ENCODE measurements at regions not wholly inside any gene's neighbourhood (a gene's known extent, or its start where the extent isn't known, plus 50 kb on each side); places are given as distances from the start of the nearest gene placed in this dataset.

- DNase-seq: peak in 1 of 2 donors; percentile 2
Observed at GRCh38 chr5:153147891-153148623, 342.4 kb upstream of the GRIA1 start.

GRCh38 chr5:153148624-153148976 is 341.9 kb upstream of the GRIA1 start:
- DNase-seq: no peak

GRCh38 chr5:153151558-153151957 is 338.9 kb upstream of the GRIA1 start:
- DNase-seq: no peak

- DNase-seq: no peak
Observed at GRCh38 chr5:153153086-153153485, 337.4 kb upstream of the GRIA1 start.

GRCh38 chr5:153157156-153157555 is 333.3 kb upstream of the GRIA1 start:
- DNase-seq: no peak

- DNase-seq: no peak
Observed at GRCh38 chr5:153158608-153159007, 331.9 kb upstream of the GRIA1 start.

- no peak for DNase-seq
Observed at GRCh38 chr5:153159616-153160015, 330.9 kb upstream of the GRIA1 start.

GRCh38 chr5:153168241-153168640 is 322.2 kb upstream of the GRIA1 start:
- DNase-seq: no peak

GRCh38 chr5:153187503-153187902 is 303.0 kb upstream of the GRIA1 start:
- DNase-seq: no peak

- DNase-seq: no peak
Observed at GRCh38 chr5:153206361-153206760, 284.1 kb upstream of the GRIA1 start.

- no peak for DNase-seq
Observed at GRCh38 chr5:153209016-153209415, 281.5 kb upstream of the GRIA1 start.

GRCh38 chr5:153209687-153210086 is 280.8 kb upstream of the GRIA1 start:
- no peak for DNase-seq

GRCh38 chr5:153211076-153211475 is 279.4 kb upstream of the GRIA1 start:
- no peak for DNase-seq

GRCh38 chr5:153212471-153212870 is 278.0 kb upstream of the GRIA1 start:
- DNase-seq: no peak

GRCh38 chr5:153222936-153223335 is 267.5 kb upstream of the GRIA1 start:
- no peak for DNase-seq

- DNase-seq: no peak
Observed at GRCh38 chr5:153223376-153223775, 267.1 kb upstream of the GRIA1 start.

GRCh38 chr5:153224651-153225050 is 265.8 kb upstream of the GRIA1 start:
- no peak for DNase-seq

- DNase-seq: no peak
Observed at GRCh38 chr5:153233933-153234332, 256.5 kb upstream of the GRIA1 start.

- no peak for DNase-seq
Observed at GRCh38 chr5:153236319-153236718, 254.2 kb upstream of the GRIA1 start.

GRCh38 chr5:153237671-153238332 is 252.7 kb upstream of the GRIA1 start:
- DNase-seq: no peak

- no peak for DNase-seq
Observed at GRCh38 chr5:153257381-153257780, 233.1 kb upstream of the GRIA1 start.

GRCh38 chr5:153258469-153258868 is 232.0 kb upstream of the GRIA1 start:
- DNase-seq: no peak

- DNase-seq: no peak
Observed at GRCh38 chr5:153267506-153267905, 223.0 kb upstream of the GRIA1 start.

GRCh38 chr5:153275695-153276094 is 214.8 kb upstream of the GRIA1 start:
- no peak for DNase-seq

GRCh38 chr5:153276151-153276550 is 214.3 kb upstream of the GRIA1 start:
- peak in 1 of 2 donors; percentile 19 for DNase-seq

All from inflammatory macrophage (primary cell).